ENCODE measurements at regions not wholly inside any gene's neighbourhood (a gene's known extent, or its start where the extent isn't known, plus 50 kb on each side); places are given as distances from the start of the nearest gene placed in this dataset.

DNA sequence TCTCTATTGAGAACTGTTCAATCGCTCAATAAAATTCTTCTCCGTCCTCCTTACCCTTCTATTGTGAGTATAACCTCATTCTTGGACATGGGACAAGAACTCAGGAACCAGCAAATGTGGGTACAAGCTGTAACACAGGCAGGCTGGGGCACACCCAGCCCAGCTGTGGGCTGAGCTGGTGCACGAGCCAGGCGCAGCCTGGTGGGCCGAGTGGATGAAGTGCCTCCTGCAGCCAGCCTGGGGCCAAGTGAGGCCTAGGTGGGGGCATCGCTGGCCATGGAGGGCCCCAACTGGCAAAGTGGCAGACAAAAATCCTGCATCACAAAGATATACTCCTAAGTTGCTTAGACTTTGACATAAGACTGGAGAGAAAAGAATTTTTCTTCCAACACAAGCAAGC lies 57.9 kb upstream of the DIAPH3 start:
- Histone ChIP-seq H3K36me3 (ENCODE audit: insufficient read depth, low read length) (no peaks in the 10 kb centered on the region), H3K4me3 (ENCODE audit: low read length) (no peak overlapping the region), H3K9me3 (ENCODE audit: low read length) (no peaks in the 10 kb centered on the region), H3K9me2 (ENCODE audit: insufficient read depth, low read length) (no peaks in the 10 kb centered on the region), H4K20me1 (ENCODE audit: insufficient read depth) (no peaks in the 10 kb centered on the region), H3K79me2 (replicated peaks; ENCODE audit: insufficient read depth, low read length) (no peaks in the 10 kb centered on the region), H3K4me2 (ENCODE audit: low read length) (no peak overlapping the region), H3K27me3 (ENCODE audit: insufficient read depth, low read depth, low read length) (no peaks in the 10 kb centered on the region), H3F3A (ENCODE audit: insufficient read depth, low read length, poor library complexity, severe bottlenecking) (no peaks in the 10 kb centered on the region), H3K27ac (ENCODE audit: low read length) (no peak overlapping the region), H2AFZ (ENCODE audit: low read depth, low read length) (no peak overlapping the region), H3K9ac (ENCODE audit: low read length) (no peak overlapping the region)
- TF ChIP-seq, protein P1, sequence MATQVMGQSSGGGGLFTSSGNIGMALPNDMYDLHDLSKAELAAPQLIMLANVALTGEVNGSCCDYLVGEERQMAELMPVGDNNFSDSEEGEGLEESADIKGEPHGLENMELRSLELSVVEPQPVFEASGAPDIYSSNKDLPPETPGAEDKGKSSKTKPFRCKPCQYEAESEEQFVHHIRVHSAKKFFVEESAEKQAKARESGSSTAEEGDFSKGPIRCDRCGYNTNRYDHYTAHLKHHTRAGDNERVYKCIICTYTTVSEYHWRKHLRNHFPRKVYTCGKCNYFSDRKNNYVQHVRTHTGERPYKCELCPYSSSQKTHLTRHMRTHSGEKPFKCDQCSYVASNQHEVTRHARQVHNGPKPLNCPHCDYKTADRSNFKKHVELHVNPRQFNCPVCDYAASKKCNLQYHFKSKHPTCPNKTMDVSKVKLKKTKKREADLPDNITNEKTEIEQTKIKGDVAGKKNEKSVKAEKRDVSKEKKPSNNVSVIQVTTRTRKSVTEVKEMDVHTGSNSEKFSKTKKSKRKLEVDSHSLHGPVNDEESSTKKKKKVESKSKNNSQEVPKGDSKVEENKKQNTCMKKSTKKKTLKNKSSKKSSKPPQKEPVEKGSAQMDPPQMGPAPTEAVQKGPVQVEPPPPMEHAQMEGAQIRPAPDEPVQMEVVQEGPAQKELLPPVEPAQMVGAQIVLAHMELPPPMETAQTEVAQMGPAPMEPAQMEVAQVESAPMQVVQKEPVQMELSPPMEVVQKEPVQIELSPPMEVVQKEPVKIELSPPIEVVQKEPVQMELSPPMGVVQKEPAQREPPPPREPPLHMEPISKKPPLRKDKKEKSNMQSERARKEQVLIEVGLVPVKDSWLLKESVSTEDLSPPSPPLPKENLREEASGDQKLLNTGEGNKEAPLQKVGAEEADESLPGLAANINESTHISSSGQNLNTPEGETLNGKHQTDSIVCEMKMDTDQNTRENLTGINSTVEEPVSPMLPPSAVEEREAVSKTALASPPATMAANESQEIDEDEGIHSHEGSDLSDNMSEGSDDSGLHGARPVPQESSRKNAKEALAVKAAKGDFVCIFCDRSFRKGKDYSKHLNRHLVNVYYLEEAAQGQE (IDR thresholded peaks at IDR 0.05; ENCODE audit: borderline replicate concordance): no peak
- TF ChIP-seq, protein P2, sequence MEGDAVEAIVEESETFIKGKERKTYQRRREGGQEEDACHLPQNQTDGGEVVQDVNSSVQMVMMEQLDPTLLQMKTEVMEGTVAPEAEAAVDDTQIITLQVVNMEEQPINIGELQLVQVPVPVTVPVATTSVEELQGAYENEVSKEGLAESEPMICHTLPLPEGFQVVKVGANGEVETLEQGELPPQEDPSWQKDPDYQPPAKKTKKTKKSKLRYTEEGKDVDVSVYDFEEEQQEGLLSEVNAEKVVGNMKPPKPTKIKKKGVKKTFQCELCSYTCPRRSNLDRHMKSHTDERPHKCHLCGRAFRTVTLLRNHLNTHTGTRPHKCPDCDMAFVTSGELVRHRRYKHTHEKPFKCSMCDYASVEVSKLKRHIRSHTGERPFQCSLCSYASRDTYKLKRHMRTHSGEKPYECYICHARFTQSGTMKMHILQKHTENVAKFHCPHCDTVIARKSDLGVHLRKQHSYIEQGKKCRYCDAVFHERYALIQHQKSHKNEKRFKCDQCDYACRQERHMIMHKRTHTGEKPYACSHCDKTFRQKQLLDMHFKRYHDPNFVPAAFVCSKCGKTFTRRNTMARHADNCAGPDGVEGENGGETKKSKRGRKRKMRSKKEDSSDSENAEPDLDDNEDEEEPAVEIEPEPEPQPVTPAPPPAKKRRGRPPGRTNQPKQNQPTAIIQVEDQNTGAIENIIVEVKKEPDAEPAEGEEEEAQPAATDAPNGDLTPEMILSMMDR (IDR thresholded peaks at IDR 0.05; ENCODE audit: poor library complexity, severe bottlenecking): no peak
- TF ChIP-seq TAF1 (IDR thresholded peaks at IDR 0.05; ENCODE audit: low read depth) (no peak), EZH2 (IDR thresholded peaks at IDR 0.05; ENCODE audit: borderline replicate concordance, insufficient read depth, low read length, poor library complexity, severe bottlenecking) (no peak), SMC3 (conservative IDR thresholded peaks at IDR 0.05; ENCODE audit: poor library complexity) (no peak), EP300 (conservative IDR thresholded peaks at IDR 0.05; ENCODE audit: poor library complexity, severe bottlenecking) (no peak), RAD21 (conservative IDR thresholded peaks at IDR 0.05) (no peak), MXI1 (conservative IDR thresholded peaks at IDR 0.05; ENCODE audit: poor library complexity, severe bottlenecking) (no peak), POLR2AphosphoS5 (IDR thresholded peaks at IDR 0.05) (no peak)

DNA sequence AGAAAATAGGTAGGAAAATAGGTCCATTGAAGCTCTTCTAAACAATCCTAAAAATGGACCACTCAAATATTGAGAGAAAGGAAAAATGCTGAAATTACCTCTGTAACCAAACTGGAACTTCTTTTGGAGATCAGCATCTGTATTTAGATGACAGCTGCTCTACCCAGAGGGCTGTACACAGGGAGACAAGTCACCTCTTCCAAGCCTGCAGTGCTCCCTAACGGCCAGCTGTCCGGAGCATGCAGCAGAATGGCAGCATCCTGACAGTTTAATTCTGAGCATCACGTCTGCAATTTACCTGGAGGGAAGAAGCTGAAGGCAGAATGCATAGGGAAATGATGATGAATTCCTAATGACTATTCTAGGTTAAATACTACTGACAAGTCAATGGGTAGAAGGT lies 62.8 kb upstream of the DIAPH3 start:
- H3K4me2 ChIP-seq (ENCODE audit: low read length): no peak overlapping the region
- no peak overlapping the region for H2AFZ ChIP-seq (ENCODE audit: low read depth, low read length)
- no peaks in the 10 kb centered on the region for H4K20me1 ChIP-seq (ENCODE audit: insufficient read depth)
- H3K27me3 ChIP-seq (ENCODE audit: insufficient read depth, low read depth, low read length): no peaks in the 10 kb centered on the region
- no peak overlapping the region for H3K27ac ChIP-seq (ENCODE audit: low read length)
- H3K36me3 ChIP-seq (ENCODE audit: insufficient read depth, low read length): no peaks in the 10 kb centered on the region
- no peak overlapping the region for H3K4me3 ChIP-seq (ENCODE audit: low read length)
- no peak overlapping the region for H3K9ac ChIP-seq (ENCODE audit: low read length)
- no peaks in the 10 kb centered on the region for H3K9me3 ChIP-seq (ENCODE audit: low read length)
- H3K9me2 ChIP-seq (ENCODE audit: insufficient read depth, low read length): no peaks in the 10 kb centered on the region
- TF ChIP-seq, protein P1 (IDR thresholded peaks at IDR 0.05; ENCODE audit: borderline replicate concordance): no peak
- TF ChIP-seq, protein P2 (IDR thresholded peaks at IDR 0.05; ENCODE audit: poor library complexity, severe bottlenecking): peak; percentile 38
- no peak for TF ChIP-seq EZH2 (IDR thresholded peaks at IDR 0.05; ENCODE audit: borderline replicate concordance, insufficient read depth, low read length, poor library complexity, severe bottlenecking)
- no peak for TF ChIP-seq MXI1 (conservative IDR thresholded peaks at IDR 0.05; ENCODE audit: poor library complexity, severe bottlenecking)
- no peak for TF ChIP-seq SMC3 (conservative IDR thresholded peaks at IDR 0.05; ENCODE audit: poor library complexity)
- TF ChIP-seq EP300 (conservative IDR thresholded peaks at IDR 0.05; ENCODE audit: poor library complexity, severe bottlenecking): no peak
- TF ChIP-seq TAF1 (IDR thresholded peaks at IDR 0.05; ENCODE audit: low read depth): no peak
- TF ChIP-seq RAD21 (conservative IDR thresholded peaks at IDR 0.05): peak; percentile 44
- no peak for TF ChIP-seq POLR2AphosphoS5 (IDR thresholded peaks at IDR 0.05)
- no peaks in the 10 kb centered on the region for H3K79me2 ChIP-seq (replicated peaks; ENCODE audit: insufficient read depth, low read length)
- H3F3A ChIP-seq (ENCODE audit: insufficient read depth, low read length, poor library complexity, severe bottlenecking): no peaks in the 10 kb centered on the region
